ENCODE measurements at regions not wholly inside any gene's neighbourhood (a gene's known extent, or its start where the extent isn't known, plus 50 kb on each side); places are given as distances from the start of the nearest gene placed in this dataset.
"Not testable (repeated sequence)": the region's sequence is repeated elsewhere in the genome, so short reads cannot be mapped to it uniquely, and the experiment has no call there.

DNA sequence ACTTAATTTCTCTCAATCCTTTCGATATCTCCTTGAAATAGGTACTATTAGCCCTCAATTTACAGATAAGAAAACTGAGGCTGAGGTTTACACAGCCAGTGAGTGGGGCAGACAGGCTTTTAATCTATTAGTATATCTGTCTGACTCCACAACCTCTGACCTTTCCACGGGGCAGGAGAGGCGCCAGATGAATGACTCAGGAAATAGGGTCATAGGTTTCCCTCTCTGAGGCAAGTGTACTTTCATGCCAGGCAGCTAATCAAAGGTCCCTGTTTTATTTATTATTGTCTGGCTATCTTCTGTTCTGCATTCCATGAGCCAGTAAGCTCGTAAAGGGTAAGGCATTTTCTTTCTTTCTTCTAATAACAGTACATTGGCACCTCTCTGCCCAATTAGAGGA, 79.6 kb upstream of the KLF4 start:
- DNase-seq (ENCODE audit: low spot score) = no peak

DNA sequence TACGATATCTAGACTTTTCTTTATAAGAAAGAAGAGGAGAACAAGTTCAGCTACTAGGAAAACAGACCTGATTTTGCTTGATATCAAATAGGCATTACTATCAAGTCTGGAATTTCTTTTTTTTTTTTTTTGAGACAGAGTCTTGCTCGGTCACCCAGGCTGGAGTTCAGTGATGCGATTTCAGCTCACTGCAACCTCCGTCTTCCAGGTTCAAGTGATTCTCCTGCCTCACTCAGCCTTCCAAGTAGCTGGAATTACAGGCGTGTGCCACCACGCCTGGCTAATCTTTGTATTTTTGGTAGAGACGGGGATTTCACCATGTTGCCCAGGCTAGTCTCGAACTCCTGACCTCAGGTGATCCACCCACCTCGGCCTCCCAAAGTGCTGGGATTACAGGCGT, 78.8 kb upstream of the KLF4 start:
- DNase-seq (ENCODE audit: low spot score) = not testable (repeated sequence)

DNA sequence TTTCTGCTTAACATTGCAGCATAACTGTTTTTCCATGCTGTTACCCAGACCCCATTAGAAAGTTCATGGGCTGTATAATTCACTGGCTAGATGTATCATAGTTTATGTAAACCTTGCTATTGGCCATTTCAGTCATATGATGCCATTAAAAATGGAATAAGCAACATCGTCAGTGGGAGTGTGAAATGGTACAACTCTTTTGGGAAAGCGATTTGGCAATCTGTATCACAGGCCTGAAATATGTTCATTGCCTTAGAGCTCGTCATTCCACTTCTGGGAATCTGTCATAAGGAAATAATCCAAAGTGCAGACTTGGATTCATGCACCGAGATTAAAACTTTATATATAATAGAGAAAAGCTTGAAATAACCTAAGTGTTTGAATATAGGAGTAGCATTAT, 77.9 kb upstream of the KLF4 start:
- no peak for DNase-seq (ENCODE audit: low spot score)

DNA sequence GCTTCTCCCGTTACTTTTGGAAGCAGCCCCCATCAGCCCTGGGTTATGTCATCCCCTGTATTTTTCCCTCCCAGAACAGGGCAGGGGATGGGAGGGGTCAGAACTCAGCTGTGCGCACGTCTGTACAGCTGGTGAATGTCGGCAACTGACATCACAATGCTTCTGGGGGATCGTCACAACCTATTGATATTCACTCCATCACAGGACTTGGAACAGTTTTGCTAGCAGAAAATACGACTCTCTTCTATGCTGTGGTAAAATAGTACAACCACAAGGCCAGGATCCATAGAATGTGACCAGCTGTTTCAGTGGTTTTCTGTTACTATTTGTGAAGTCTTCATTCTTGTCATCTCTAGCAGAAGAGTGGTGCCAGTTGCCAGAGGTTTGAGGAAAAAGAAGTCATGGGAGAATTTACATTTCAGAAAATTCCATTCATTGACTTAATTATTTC, 77.1 kb upstream of the KLF4 start:
- no peak for DNase-seq (ENCODE audit: low spot score)

DNA sequence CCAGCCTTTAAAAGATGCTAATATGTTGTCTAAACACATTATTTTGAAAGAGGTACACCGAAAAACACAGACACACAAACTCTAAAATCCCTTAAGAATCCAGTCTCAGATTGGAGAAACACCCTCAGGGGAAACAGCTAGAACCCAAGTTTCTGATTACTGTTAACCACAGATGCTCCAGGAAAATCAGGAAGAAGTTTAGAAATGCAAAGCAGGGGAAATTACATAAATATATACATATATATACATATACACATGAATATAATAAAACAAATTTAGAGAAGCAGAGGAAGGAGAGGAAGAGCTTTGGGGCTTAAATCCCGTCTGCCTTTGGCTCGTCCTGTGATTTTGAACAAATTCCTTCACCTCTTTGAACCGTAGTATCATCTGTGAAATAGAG, 73.2 kb upstream of the KLF4 start:
- no peak for DNase-seq (ENCODE audit: low spot score)

GRCh38 chr9:107559494-107560086, 70.0 kb upstream of the KLF4 start:
- no peak for DNase-seq (ENCODE audit: low spot score)

- DNase-seq (ENCODE audit: low spot score) = no peak
Observed at GRCh38 chr9:107557236-107557990, 67.8 kb upstream of the KLF4 start.

DNA sequence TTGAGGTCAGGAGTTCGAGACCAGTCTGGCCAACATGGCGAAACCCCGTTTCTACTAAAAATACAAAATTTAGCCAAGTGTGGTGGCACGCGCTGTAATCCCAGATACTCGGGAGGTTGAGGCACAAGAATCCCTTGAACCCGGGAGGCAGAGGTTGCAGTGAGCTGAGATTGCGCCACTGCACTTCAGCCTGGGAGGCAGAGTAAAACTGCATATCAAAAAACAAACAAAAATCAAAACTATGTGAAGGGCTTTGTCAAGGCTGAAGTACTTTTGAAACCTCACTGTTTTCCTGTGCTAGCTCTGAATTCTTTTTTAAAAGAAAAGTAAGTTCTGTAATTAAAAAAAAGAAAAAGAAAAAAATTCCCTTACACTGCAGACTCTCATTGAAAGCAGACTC, 65.1 kb upstream of the KLF4 start:
- no peak for DNase-seq (ENCODE audit: low spot score)

DNA sequence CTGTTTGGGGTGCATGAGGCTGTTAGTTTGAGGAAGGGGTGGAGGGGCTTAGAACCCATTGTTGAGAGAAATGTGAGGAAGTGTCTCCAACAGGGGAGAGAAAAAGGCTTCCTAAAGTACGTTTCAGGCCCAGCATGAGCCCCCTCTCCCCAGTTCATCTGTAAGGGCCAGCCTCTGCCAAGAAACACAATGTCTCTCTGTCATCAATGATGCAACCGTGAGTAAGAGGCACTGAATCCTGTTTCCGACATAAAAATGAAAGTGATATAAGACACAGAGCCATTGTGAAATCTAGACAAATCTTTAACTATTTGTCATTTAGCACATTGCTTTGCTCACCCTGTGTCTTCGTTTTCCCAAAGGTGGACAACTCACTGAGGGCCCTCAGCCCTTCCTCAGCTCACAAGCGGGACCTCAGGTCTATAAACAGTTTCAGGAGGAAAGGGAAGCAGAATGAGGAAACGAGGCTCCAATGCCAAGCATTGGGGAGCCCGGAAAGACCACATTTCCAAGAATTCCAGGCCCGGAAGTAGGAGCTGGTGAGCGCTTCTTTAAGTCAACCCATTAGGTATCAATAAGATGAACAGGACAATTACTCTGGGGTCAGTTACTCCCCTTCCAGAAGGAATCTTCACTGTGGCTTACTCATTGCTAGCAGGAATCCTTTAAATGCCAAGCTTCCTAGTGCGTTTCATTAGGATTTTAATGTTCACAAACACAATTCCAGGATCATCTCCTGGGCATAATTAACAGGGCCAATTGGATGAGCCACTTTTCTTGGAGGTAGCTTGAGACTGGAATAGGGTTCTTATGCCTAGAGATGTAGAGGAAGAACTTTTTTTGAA, 59.0 kb upstream of the KLF4 start:
- no peak for DNase-seq (ENCODE audit: low spot score)

DNA sequence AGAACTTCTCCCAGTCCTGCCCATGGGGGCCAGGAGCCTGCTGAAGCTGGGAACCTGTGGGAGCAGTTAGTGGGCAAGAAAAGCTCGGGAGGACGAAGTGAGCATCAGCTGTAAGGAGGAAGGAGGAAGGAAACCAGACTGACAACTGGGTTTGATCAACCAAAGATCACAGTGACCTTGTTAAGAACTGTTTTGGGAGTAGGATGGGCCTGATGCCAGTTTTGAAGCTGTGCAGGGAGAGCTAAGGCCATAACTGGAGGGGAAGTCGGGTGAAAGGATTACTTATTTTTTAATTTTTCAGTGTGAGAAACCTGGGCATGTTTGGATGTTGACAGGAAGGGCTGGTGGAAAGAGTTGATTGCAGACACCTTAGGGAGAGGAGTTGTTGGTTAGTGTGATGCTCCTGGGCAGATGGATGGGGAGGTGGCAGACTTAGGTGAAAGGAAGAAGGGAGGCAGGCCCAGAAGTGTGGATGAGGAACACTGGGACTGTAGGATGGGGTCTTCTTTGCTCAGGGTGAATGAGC, 58.3 kb upstream of the KLF4 start:
- DNase-seq (ENCODE audit: low spot score) = no peak

DNA sequence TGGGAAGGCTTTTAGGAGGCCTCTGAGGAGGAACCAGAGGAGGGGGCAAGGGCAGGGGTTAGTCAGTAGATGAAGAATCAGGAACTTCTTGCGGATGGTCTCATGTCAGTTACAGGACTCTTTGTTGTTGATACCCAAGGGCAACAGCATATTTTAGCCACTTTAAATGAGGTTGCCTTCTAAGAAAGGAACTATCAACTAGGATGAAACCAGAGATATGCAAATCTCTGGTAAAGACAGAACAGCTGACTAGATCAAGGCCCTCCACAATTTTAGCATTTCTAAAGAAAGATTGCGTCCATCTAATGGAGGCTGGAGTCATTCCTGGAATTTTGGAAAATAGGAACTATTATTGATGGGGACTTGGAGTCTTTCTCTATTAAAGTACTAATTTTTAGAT, 57.7 kb upstream of the KLF4 start:
- no peak for DNase-seq (ENCODE audit: low spot score)

GRCh38 chr9:107546859-107547258, 57.3 kb upstream of the KLF4 start:
- no peak for DNase-seq (ENCODE audit: low spot score)

- DNase-seq (ENCODE audit: low spot score) = no peak
Observed at GRCh38 chr9:107545036-107545435, 55.5 kb upstream of the KLF4 start.

- DNase-seq (ENCODE audit: low spot score) = no peak
Observed at GRCh38 chr9:107542411-107543157, 53.0 kb upstream of the KLF4 start.

DNA sequence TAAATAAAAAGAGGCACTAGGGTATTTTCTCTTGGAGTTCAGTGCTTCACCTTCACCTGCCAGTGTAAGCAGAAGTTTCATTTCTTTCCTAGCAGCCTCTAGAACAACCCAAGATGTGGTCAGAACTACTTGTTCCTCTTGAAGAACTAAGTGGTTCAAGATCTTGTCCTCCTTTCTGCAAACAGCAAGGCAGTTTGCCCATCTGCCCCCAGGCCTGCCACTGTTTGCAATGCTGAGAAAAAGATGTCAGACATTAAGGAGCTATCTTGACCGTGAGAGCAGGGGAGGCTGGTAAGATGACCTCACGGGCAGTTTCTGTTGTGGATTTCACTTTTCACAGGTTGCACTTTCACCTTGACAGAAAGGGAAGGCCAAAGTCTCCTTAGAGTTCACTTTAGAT, 52.0 kb upstream of the KLF4 start:
- DNase-seq (ENCODE audit: low spot score) = no peak

GRCh38 chr9:107540164-107540561, 50.6 kb upstream of the KLF4 start:
- DNase-seq (ENCODE audit: low spot score) = no peak

- DNase-seq (ENCODE audit: low spot score) = no peak
Observed at GRCh38 chr9:107539427-107540163, 50.0 kb upstream of the KLF4 start.
